Muscle of leg (tissue), 3 donors: ENCODE measurements at regions not wholly inside any gene's neighbourhood (a gene's known extent, or its start where the extent isn't known, plus 50 kb on each side); places are given as distances from the start of the nearest gene placed in this dataset.
"Not testable (repeated sequence)": the region's sequence is repeated elsewhere in the genome, so short reads cannot be mapped to it uniquely, and the experiment has no call there.

ENCODE experiments used
- DNase-seq: peaks from one replicate; pipeline ENCODE4 v3.0.0; 2013
- H3K27ac ChIP-seq: one replicate; pipeline ENCODE4 v1.5.1; 2013; ENCODE audit warnings: mild to moderate bottlenecking, low read length, control low read depth
- H3K27me3 ChIP-seq: one replicate; pipeline ENCODE4 v1.6.1; 2013; ENCODE audit warnings: low read length; ENCODE audit not compliant: control insufficient read depth, insufficient read depth
- H3K36me3 ChIP-seq: one replicate; pipeline ENCODE4 v1.6.1; 2013; ENCODE audit warnings: low read length; ENCODE audit not compliant: control insufficient read depth, insufficient read depth
- H3K4me1 ChIP-seq: one replicate; pipeline ENCODE4 v1.6.1; 2013; ENCODE audit warnings: low read length; ENCODE audit not compliant: control insufficient read depth, insufficient read depth
- H3K4me3 ChIP-seq: one replicate; pipeline ENCODE4 v1.5.1; 2013; ENCODE audit warnings: low read length, control low read depth
- H3K9me3 ChIP-seq: replicated peaks from 2 replicates; pipeline ENCODE4 v1.6.1; 2013; ENCODE audit warnings: low read depth, low read length; ENCODE audit not compliant: control insufficient read depth
- WGBS: methylation state at CpG from one replicate; pipeline ENCODE4 v1.1.5; 2013; ENCODE audit warnings: missing lambda C conversion rate; ENCODE audit not compliant: insufficient coverage; 5-methylcytosine and 5-hydroxymethylcytosine counted together

- peak overlapping the region; percentile 7 for H3K27ac ChIP-seq
- no peaks in the 10 kb centered on the region for H3K27me3 ChIP-seq
- H3K4me3 ChIP-seq: no peak overlapping the region
- peaks cover 8% of the 10 kb centered on the region for H3K4me1 ChIP-seq
- WGBS: 10% methylated on average over 3 of the region's 4 CpGs
- H3K9me3 ChIP-seq: no peaks in the 10 kb centered on the region
- DNase-seq: peak; percentile 64
- H3K36me3 ChIP-seq: no peaks in the 10 kb centered on the region
These were observed 72.2 kb upstream of the GADD45A start for GRCh38 chr1:67612788-67613241.

DNA sequence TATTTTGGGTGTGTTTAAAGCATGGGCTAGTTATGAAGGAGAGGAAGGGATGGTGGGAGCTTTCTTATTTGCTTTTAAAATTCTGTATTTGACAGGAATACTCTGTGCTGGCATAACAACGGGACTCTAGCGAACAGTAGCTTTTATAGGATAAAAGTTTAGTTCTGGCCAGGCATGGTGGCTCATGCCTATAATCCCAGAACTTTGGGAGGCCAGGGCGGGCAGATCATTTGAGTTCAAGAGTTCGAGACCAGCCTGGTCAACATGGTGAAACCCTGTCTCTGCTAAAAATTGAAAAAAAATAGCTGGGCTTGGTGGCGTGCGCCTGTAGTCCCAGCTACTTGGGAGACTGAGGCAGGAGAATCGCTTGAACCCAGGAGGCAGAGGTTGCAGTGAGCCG, 71.5 kb upstream of the GADD45A start:
- H3K27me3 ChIP-seq, H3K4me1 ChIP-seq, H3K4me3 ChIP-seq, H3K36me3 ChIP-seq, DNase-seq, H3K9me3 ChIP-seq, H3K27ac ChIP-seq: not testable (repeated sequence)
- WGBS: 87% methylated on average over 6 of the region's 8 CpGs

DNA sequence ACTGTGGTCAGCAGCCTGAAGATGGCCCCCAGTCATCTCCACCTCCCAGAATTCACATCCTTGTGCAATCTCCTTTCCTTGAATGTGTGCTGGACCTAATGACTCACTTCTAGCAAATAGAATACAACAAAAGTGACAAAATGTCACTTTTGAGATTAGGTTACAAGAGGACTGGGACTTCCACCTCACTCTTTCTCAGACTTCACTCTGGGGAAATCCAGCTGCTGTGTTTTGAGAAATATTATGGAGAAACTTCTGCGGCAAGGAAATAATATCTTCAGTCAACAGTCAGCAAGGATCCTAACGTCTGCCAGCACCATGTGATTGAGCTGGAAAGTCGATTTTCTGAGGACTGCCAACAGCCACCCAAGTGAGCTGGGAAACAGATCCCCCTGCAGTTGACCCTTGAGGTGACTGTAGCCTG, 70.5 kb upstream of the GADD45A start:
- WGBS: 58% methylated on average over 2 of the region's 3 CpGs

DNA sequence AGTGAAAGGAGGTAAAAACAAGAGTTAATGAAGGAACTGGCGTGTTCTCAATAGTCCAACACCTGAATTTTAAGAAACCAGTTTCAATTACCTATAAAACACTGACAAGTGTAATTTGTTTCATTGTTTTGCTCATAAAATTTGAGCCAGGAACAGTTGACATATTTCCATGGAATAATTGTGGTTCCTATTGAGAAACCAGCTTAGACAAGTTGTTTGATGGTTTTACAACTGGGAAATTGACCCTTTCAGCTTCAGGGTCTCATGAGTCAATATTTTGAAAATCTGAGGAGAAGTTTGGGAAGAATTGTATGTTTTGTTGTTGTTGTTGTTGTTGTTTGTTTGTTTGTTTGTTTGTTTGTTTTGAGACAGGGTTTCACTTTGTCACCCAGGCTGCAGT, 69.1 kb upstream of the GADD45A start:
- H3K4me3 ChIP-seq: no peak overlapping the region
- WGBS: no CpG with 5 or more reads among the region's 1 CpG
- H3K36me3 ChIP-seq: no peaks in the 10 kb centered on the region
- H3K4me1 ChIP-seq: peaks cover 15% of the 10 kb centered on the region
- DNase-seq: no peak
- H3K9me3 ChIP-seq: no peaks in the 10 kb centered on the region
- H3K27ac ChIP-seq: no peak overlapping the region
- H3K27me3 ChIP-seq: no peaks in the 10 kb centered on the region

More for the DNA sequence above, 70.5 kb upstream of the GADD45A start:
- no peak for DNase-seq
- H3K9me3 ChIP-seq: no peaks in the 10 kb centered on the region
- H3K27ac ChIP-seq: no peak overlapping the region
- no peak overlapping the region for H3K4me3 ChIP-seq
- no peaks in the 10 kb centered on the region for H3K27me3 ChIP-seq
- no peaks in the 10 kb centered on the region for H3K36me3 ChIP-seq
- peaks cover 15% of the 10 kb centered on the region for H3K4me1 ChIP-seq

DNA sequence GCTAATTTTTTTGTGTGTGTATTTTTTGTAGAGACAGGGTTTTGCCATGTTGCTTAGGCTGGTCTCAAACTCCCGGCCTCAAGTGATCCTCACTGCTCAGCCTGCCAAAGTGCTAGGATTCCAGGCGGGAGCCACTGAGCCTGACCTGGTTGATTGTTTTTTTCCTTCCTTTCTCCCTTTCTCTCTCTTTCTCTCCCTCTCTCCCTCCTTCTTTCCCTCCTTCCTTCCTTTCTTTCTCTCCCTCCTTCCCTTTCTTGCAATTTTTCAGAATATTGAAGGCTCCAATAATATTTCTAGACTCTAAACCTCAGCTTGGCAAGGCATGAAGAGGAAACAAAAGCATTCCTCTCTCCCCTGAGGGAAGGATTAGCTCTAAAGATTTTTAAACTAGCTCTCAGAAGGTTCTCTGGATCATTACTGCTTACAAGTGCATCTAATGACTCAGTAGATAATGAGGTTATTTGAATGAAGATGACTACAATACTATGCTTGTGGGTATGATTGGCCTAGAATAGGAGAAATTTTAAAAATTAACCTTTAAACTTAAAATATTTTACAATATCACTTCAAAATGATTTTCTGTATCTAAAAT, 68.5 kb upstream of the GADD45A start:
- peak; percentile 16 for DNase-seq
- no peaks in the 10 kb centered on the region for H3K27me3 ChIP-seq
- no peaks in the 10 kb centered on the region for H3K36me3 ChIP-seq
- WGBS: no CpG with 5 or more reads among the region's 2 CpGs
- H3K4me1 ChIP-seq: peaks cover 15% of the 10 kb centered on the region
- H3K4me3 ChIP-seq: no peak overlapping the region
- H3K27ac ChIP-seq: no peak overlapping the region
- H3K9me3 ChIP-seq: no peaks in the 10 kb centered on the region

GRCh38 chr1:67618285-67619018, 66.5 kb upstream of the GADD45A start:
- Histone ChIP-seq H3K27ac (peak overlapping the region; percentile 79), H3K36me3 (no peaks in the 10 kb centered on the region), H3K27me3 (no peaks in the 10 kb centered on the region), H3K9me3 (no peaks in the 10 kb centered on the region), H3K4me1 (peaks cover 7% of the 10 kb centered on the region), H3K4me3 (no peak overlapping the region)
- 29% methylated on average over 10 of the region's 14 CpGs for WGBS
- DNase-seq: peak; percentile 92

GRCh38 chr1:67619080-67619479, 65.9 kb upstream of the GADD45A start:
- WGBS: 68% methylated on average over 1 of the region's 2 CpGs
- DNase-seq: no peak

GRCh38 chr1:67623906-67624305, 61.1 kb upstream of the GADD45A start:
- Histone ChIP-seq H3K9me3 (peaks cover 6% of the 10 kb centered on the region), H3K4me3 (no peak overlapping the region), H3K27ac (no peak overlapping the region), H3K36me3 (no peaks in the 10 kb centered on the region), H3K4me1 (peaks cover 3% of the 10 kb centered on the region), H3K27me3 (no peaks in the 10 kb centered on the region)
- WGBS: 20% methylated on average over 1 of the region's 3 CpGs
- no peak for DNase-seq

More at GRCh38 chr1:67619080-67619479, 65.9 kb upstream of the GADD45A start:
- no peaks in the 10 kb centered on the region for H3K36me3 ChIP-seq
- H3K27ac ChIP-seq: peak overlapping the region; percentile 79
- peaks cover 7% of the 10 kb centered on the region for H3K4me1 ChIP-seq
- no peak overlapping the region for H3K4me3 ChIP-seq
- no peaks in the 10 kb centered on the region for H3K9me3 ChIP-seq
- no peaks in the 10 kb centered on the region for H3K27me3 ChIP-seq

DNA sequence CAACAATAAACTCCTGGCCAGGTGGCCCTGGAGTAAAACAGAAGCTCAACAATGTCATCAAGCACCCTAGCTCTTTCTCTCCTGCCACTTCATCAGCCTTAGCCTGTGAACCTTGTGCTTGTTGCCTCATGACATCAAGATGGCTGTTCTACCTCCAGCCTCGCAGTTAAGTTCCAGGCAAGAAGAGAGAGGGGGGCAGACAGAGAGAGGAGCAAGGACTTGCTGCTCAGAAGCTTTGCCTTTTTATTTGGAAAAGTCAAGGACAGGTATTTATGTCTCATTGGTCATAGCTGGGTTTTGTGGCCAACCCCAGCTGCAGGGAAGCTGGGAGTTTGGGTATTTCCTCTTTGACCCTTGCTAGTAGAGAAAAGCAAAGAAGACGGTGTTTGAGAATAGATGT, 60.3 kb upstream of the GADD45A start:
- no peaks in the 10 kb centered on the region for H3K27me3 ChIP-seq
- no peak for DNase-seq
- no peak overlapping the region for H3K4me3 ChIP-seq
- no peaks in the 10 kb centered on the region for H3K36me3 ChIP-seq
- peaks cover 6% of the 10 kb centered on the region for H3K9me3 ChIP-seq
- H3K4me1 ChIP-seq: peaks cover 4% of the 10 kb centered on the region
- WGBS: 100% methylated on average over 1 of the region's 2 CpGs
- H3K27ac ChIP-seq: no peak overlapping the region

DNA sequence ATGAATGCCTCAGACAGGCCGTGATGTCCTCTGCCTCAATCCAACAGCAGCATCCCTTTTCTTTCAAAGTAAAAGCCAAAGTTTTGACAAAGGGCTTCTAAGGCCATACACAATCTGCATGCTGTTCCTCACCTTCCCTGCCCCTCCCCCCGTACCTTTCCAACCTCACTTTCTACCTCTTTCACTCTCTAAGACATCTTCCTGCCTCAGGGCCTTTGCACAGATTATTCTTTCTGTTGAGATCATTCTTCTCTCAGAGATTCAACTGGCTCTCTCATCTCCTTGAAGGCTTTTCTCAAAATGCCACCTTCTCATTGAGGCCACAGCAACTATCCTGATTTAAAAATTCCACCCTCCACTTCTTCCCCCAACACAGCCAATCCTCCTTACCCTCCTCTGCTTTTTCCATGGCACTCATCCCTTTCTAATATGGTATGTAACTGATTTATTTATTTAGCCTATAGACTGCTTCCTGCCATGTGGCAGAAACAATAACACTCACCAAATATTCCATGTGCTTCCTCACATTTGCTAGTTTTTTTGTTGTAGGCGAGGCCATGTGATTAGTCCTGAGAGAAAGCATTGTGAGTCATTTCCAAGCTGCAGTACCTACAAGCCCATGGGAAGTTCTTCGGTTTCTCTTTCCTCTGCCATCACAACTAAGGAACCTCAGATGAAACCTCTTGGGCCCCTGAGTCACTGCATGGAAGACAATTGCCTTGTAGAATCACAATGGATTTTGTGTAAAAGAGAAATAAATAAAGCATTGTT, 58.7 kb upstream of the GADD45A start:
- DNase-seq: peak; percentile 17
- Histone ChIP-seq H3K27me3 (no peaks in the 10 kb centered on the region), H3K9me3 (peaks cover 6% of the 10 kb centered on the region), H3K36me3 (no peaks in the 10 kb centered on the region), H3K4me3 (no peak overlapping the region), H3K4me1 (peaks cover 4% of the 10 kb centered on the region), H3K27ac (no peak overlapping the region)
- 97% methylated on average over 2 of the region's 4 CpGs for WGBS
